ENCODE measurements at regions not wholly inside any gene's neighbourhood (a gene's known extent, or its start where the extent isn't known, plus 50 kb on each side); places are given as distances from the start of the nearest gene placed in this dataset.
A peak's percentile ranks its signal among the peaks of the same experiment; 100 is the strongest.

- H3K9me3 ChIP-seq: no peaks in the 10 kb centered on the region
- no peaks in the 10 kb centered on the region for H3K27me3 ChIP-seq (ENCODE audit: low read depth)
- H3K4me1 ChIP-seq: no peaks in the 10 kb centered on the region
- in situ Hi-C loops (cut with MboI; ENCODE audit: low sequenced_read_pairs): no loop called here
- no peak for DNase-seq (ENCODE audit: low spot score in 2 of 2)
- no peak overlapping the region for H3K4me3 ChIP-seq
- no peaks in the 10 kb centered on the region for H3K36me3 ChIP-seq (replicated peaks)
These were observed 50.6 kb upstream of the C1QTNF9B start for GRCh38 chr13:23947893-23948292.

GRCh38 chr13:23949200-23949599 is 51.9 kb upstream of the C1QTNF9B start:
- Histone ChIP-seq H3K27me3 (ENCODE audit: low read depth) (no peaks in the 10 kb centered on the region), H3K4me3 (no peak overlapping the region), H3K36me3 (replicated peaks) (no peaks in the 10 kb centered on the region), H3K9me3 (no peaks in the 10 kb centered on the region), H3K4me1 (no peaks in the 10 kb centered on the region)
- in situ Hi-C loops (cut with MboI; ENCODE audit: low sequenced_read_pairs): no loop called here
- DNase-seq (ENCODE audit: low spot score in 2 of 2): no peak

- no peak for DNase-seq (ENCODE audit: low spot score in 2 of 2)
- Histone ChIP-seq H3K27me3 (ENCODE audit: low read depth) (no peaks in the 10 kb centered on the region), H3K9me3 (no peaks in the 10 kb centered on the region), H3K4me3 (no peak overlapping the region), H3K4me1 (no peaks in the 10 kb centered on the region), H3K36me3 (replicated peaks) (no peaks in the 10 kb centered on the region)
- in situ Hi-C loops (cut with MboI; ENCODE audit: low sequenced_read_pairs): no loop called here
These were observed 52.4 kb upstream of the C1QTNF9B start for GRCh38 chr13:23949736-23950135.

- DNase-seq (ENCODE audit: low spot score in 2 of 2): no peak
- no peaks in the 10 kb centered on the region for H3K27me3 ChIP-seq (ENCODE audit: low read depth)
- H3K4me1 ChIP-seq: no peaks in the 10 kb centered on the region
- in situ Hi-C loops (cut with MboI; ENCODE audit: low sequenced_read_pairs): no loop called here
- no peaks in the 10 kb centered on the region for H3K9me3 ChIP-seq
- H3K36me3 ChIP-seq (replicated peaks): no peaks in the 10 kb centered on the region
- no peak overlapping the region for H3K4me3 ChIP-seq
These were observed 53.6 kb upstream of the C1QTNF9B start for GRCh38 chr13:23950736-23951510.

GRCh38 chr13:23952796-23953195 is 55.5 kb upstream of the C1QTNF9B start:
- no peak for DNase-seq (ENCODE audit: low spot score in 2 of 2)
- H3K27me3 ChIP-seq (ENCODE audit: low read depth): no peaks in the 10 kb centered on the region
- no peak overlapping the region for H3K4me3 ChIP-seq
- no peaks in the 10 kb centered on the region for H3K9me3 ChIP-seq
- no peaks in the 10 kb centered on the region for H3K36me3 ChIP-seq (replicated peaks)
- in situ Hi-C loops (cut with MboI; ENCODE audit: low sequenced_read_pairs): no loop called here
- no peaks in the 10 kb centered on the region for H3K4me1 ChIP-seq

- in situ Hi-C loops (cut with MboI; ENCODE audit: low sequenced_read_pairs): no loop called here
- H3K36me3 ChIP-seq (replicated peaks): no peaks in the 10 kb centered on the region
- DNase-seq (ENCODE audit: low spot score in 2 of 2): no peak
These were observed 56.7 kb upstream of the C1QTNF9B start for GRCh38 chr13:23953860-23954512.

GRCh38 chr13:23955064-23955463 is 57.8 kb upstream of the C1QTNF9B start:
- H3K4me1 ChIP-seq: no peaks in the 10 kb centered on the region
- H3K4me3 ChIP-seq: no peak overlapping the region
- no peaks in the 10 kb centered on the region for H3K27me3 ChIP-seq (ENCODE audit: low read depth)
- no peaks in the 10 kb centered on the region for H3K9me3 ChIP-seq
- no peak for DNase-seq (ENCODE audit: low spot score in 2 of 2)
- in situ Hi-C loops (cut with MboI; ENCODE audit: low sequenced_read_pairs): no loop called here
- H3K36me3 ChIP-seq (replicated peaks): no peaks in the 10 kb centered on the region

More at GRCh38 chr13:23953860-23954512, 56.7 kb upstream of the C1QTNF9B start:
- Histone ChIP-seq H3K9me3 (no peaks in the 10 kb centered on the region), H3K27me3 (ENCODE audit: low read depth) (no peaks in the 10 kb centered on the region), H3K4me1 (no peaks in the 10 kb centered on the region), H3K4me3 (no peak overlapping the region)

- H3K27me3 ChIP-seq (ENCODE audit: low read depth): no peaks in the 10 kb centered on the region
- H3K9me3 ChIP-seq: no peaks in the 10 kb centered on the region
- no peaks in the 10 kb centered on the region for H3K4me1 ChIP-seq
- H3K4me3 ChIP-seq: no peak overlapping the region
- DNase-seq (ENCODE audit: low spot score in 2 of 2): no peak
- in situ Hi-C loops (cut with MboI; ENCODE audit: low sequenced_read_pairs): no loop called here
- H3K36me3 ChIP-seq (replicated peaks): no peaks in the 10 kb centered on the region
These were observed 58.8 kb upstream of the C1QTNF9B start for GRCh38 chr13:23956106-23956505.

- Histone ChIP-seq H3K4me1 (no peaks in the 10 kb centered on the region), H3K9me3 (no peaks in the 10 kb centered on the region), H3K4me3 (no peak overlapping the region), H3K36me3 (replicated peaks) (no peaks in the 10 kb centered on the region), H3K27me3 (ENCODE audit: low read depth) (no peaks in the 10 kb centered on the region)
- in situ Hi-C loops (cut with MboI; ENCODE audit: low sequenced_read_pairs): no loop called here
- no peak for DNase-seq (ENCODE audit: low spot score in 2 of 2)
These were observed 60.7 kb upstream of the C1QTNF9B start for GRCh38 chr13:23957981-23958380.

- Histone ChIP-seq H3K36me3 (replicated peaks) (no peaks in the 10 kb centered on the region), H3K27me3 (ENCODE audit: low read depth) (no peaks in the 10 kb centered on the region), H3K4me3 (no peak overlapping the region), H3K4me1 (no peaks in the 10 kb centered on the region), H3K9me3 (no peaks in the 10 kb centered on the region)
- in situ Hi-C loops (cut with MboI; ENCODE audit: low sequenced_read_pairs): no loop called here
- no peak for DNase-seq (ENCODE audit: low spot score in 2 of 2)
These were observed 62.0 kb upstream of the C1QTNF9B start for GRCh38 chr13:23959231-23959862.

GRCh38 chr13:23960566-23961156 is 63.4 kb upstream of the C1QTNF9B start:
- no peaks in the 10 kb centered on the region for H3K9me3 ChIP-seq
- no peaks in the 10 kb centered on the region for H3K4me1 ChIP-seq
- no peaks in the 10 kb centered on the region for H3K27me3 ChIP-seq (ENCODE audit: low read depth)
- H3K36me3 ChIP-seq (replicated peaks): no peaks in the 10 kb centered on the region
- H3K4me3 ChIP-seq: no peak overlapping the region
- in situ Hi-C loops (cut with MboI; ENCODE audit: low sequenced_read_pairs): no loop called here
- DNase-seq (ENCODE audit: low spot score in 2 of 2): peak; percentile 51 to 63

GRCh38 chr13:23963184-23963931 is 66.1 kb upstream of the C1QTNF9B start:
- in situ Hi-C loops (cut with MboI; ENCODE audit: low sequenced_read_pairs): no loop called here
- Histone ChIP-seq H3K27me3 (ENCODE audit: low read depth) (no peaks in the 10 kb centered on the region), H3K4me1 (no peaks in the 10 kb centered on the region), H3K36me3 (replicated peaks) (no peaks in the 10 kb centered on the region), H3K4me3 (no peak overlapping the region), H3K9me3 (no peaks in the 10 kb centered on the region)
- no peak for DNase-seq (ENCODE audit: low spot score in 2 of 2)

- in situ Hi-C loops (cut with MboI; ENCODE audit: low sequenced_read_pairs): no loop called here
- H3K9me3 ChIP-seq: no peaks in the 10 kb centered on the region
- H3K27me3 ChIP-seq (ENCODE audit: low read depth): no peaks in the 10 kb centered on the region
- DNase-seq (ENCODE audit: low spot score in 2 of 2): no peak
- H3K4me3 ChIP-seq: no peak overlapping the region
- H3K4me1 ChIP-seq: no peaks in the 10 kb centered on the region
- no peaks in the 10 kb centered on the region for H3K36me3 ChIP-seq (replicated peaks)
These were observed 66.6 kb upstream of the C1QTNF9B start for GRCh38 chr13:23963947-23964346.

Measured in HAP-1 (cell line).